MM.1S (cell line): ENCODE measurements at regions not wholly inside any gene's neighbourhood (a gene's known extent, or its start where the extent isn't known, plus 50 kb on each side); places are given as distances from the start of the nearest gene placed in this dataset.

Experiments used
- DNase-seq: peaks from one replicate; pipeline ENCODE4 v3.0.0-alpha.2; 2015
- H2AFZ ChIP-seq: fragments of 300-600 bp; sonication (generic); 2 replicates; pipeline ENCODE4 v1.6.0; 2016; ENCODE audit warnings: antibody characterized with exemption, low read length
- H3F3A ChIP-seq: fragments of 300-600 bp; sonication (generic); 2 replicates; pipeline ENCODE4 v1.6.1; 2016; ENCODE audit warnings: mild to moderate bottlenecking, antibody characterized with exemption, low read length, moderate library complexity, mixed read lengths; ENCODE audit not compliant: insufficient read depth
- H3K27ac ChIP-seq: fragments of 300-600 bp; sonication (generic); 2 replicates; pipeline ENCODE4 v1.5.1; 2016; ENCODE audit warnings: mild to moderate bottlenecking, low read length
- H3K27me3 ChIP-seq: fragments of 300-600 bp; sonication (generic); replicated peaks from 2 replicates; pipeline ENCODE4 v1.6.0; 2016; ENCODE audit warnings: low read length; ENCODE audit not compliant: insufficient read depth
- H3K36me3 ChIP-seq: fragments of 300-600 bp; sonication (generic); replicated peaks from 2 replicates; pipeline ENCODE4 v1.6.1; 2016; ENCODE audit warnings: mild to moderate bottlenecking, low read length, mixed read lengths; ENCODE audit not compliant: insufficient read depth
- H3K4me1 ChIP-seq: fragments of 300-600 bp; sonication (generic); 2 replicates; pipeline ENCODE4 v1.6.1; 2016; ENCODE audit warnings: low read length, mixed read lengths
- H3K4me2 ChIP-seq: fragments of 300-600 bp; sonication (generic); 2 replicates; pipeline ENCODE4 v1.6.0; 2016; ENCODE audit warnings: low read depth, low read length
- H3K4me3 ChIP-seq: fragments of 300-600 bp; sonication (generic); 2 replicates; pipeline ENCODE4 v1.5.1; 2016; ENCODE audit warnings: low read length, mixed read lengths
- H3K79me2 ChIP-seq: fragments of 300-600 bp; sonication (generic); 2 replicates; pipeline ENCODE4 v1.6.1; 2016; ENCODE audit warnings: mixed run types, low read length, mixed read lengths
- H3K9ac ChIP-seq: fragments of 300-600 bp; sonication (generic); 2 replicates; pipeline ENCODE4 v1.6.1; 2016; ENCODE audit warnings: low read length, mixed read lengths
- H3K9me2 ChIP-seq: fragments of 300-600 bp; sonication (generic); replicated peaks from 2 replicates; pipeline ENCODE4 v1.6.1; 2016; ENCODE audit warnings: mild to moderate bottlenecking, low read length, mixed read lengths; ENCODE audit not compliant: insufficient read depth
- H3K9me3 ChIP-seq: fragments of 300-600 bp; sonication (generic); replicated peaks from 2 replicates; pipeline ENCODE4 v1.6.1; 2016; ENCODE audit warnings: mild to moderate bottlenecking, low read length, mixed read lengths; ENCODE audit not compliant: insufficient read depth
- H4K20me1 ChIP-seq: fragments of 300-600 bp; sonication (generic); 2 replicates; pipeline ENCODE4 v1.6.1; 2016; ENCODE audit warnings: mild to moderate bottlenecking, low read length, moderate library complexity, mixed read lengths; ENCODE audit not compliant: insufficient read depth
- EZH2 ChIP-seq: fragments of 300-600 bp; sonication (generic); optimal IDR thresholded peaks from 2 replicates; pipeline ENCODE3; 2017; ENCODE audit warnings: low read depth, mild to moderate bottlenecking, antibody characterized with exemption, low read length, mixed read lengths
- EZH2phosphoT487 ChIP-seq: fragments of 300-600 bp; sonication (generic); IDR thresholded peaks from 2 replicates; pipeline ENCODE4 v1.6.1; 2018; ENCODE audit warnings: antibody characterized with exemption, low read length
- TF ChIP-seq, protein P1 (sequence below): fragments of 300-600 bp; sonication (generic); IDR thresholded peaks from 2 replicates; pipeline ENCODE4 v1.5.1; 2016; ENCODE audit warnings: antibody characterized with exemption, low read length, mixed read lengths

- no peaks in the 10 kb centered on the region for H3K27me3 ChIP-seq
- no peak overlapping the region for H3K4me3 ChIP-seq
- no peaks in the 10 kb centered on the region for H3K36me3 ChIP-seq
- no peaks in the 10 kb centered on the region for H3K79me2 ChIP-seq
- no peak for DNase-seq
- H3K9me2 ChIP-seq: no peaks in the 10 kb centered on the region
- H3K4me2 ChIP-seq: no peak overlapping the region
- no peak overlapping the region for H3K9ac ChIP-seq
- no peaks in the 10 kb centered on the region for H3K4me1 ChIP-seq
- no peak overlapping the region for H2AFZ ChIP-seq
- TF ChIP-seq, protein P1, sequence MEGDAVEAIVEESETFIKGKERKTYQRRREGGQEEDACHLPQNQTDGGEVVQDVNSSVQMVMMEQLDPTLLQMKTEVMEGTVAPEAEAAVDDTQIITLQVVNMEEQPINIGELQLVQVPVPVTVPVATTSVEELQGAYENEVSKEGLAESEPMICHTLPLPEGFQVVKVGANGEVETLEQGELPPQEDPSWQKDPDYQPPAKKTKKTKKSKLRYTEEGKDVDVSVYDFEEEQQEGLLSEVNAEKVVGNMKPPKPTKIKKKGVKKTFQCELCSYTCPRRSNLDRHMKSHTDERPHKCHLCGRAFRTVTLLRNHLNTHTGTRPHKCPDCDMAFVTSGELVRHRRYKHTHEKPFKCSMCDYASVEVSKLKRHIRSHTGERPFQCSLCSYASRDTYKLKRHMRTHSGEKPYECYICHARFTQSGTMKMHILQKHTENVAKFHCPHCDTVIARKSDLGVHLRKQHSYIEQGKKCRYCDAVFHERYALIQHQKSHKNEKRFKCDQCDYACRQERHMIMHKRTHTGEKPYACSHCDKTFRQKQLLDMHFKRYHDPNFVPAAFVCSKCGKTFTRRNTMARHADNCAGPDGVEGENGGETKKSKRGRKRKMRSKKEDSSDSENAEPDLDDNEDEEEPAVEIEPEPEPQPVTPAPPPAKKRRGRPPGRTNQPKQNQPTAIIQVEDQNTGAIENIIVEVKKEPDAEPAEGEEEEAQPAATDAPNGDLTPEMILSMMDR: no peak
- TF ChIP-seq EZH2phosphoT487 (no peak), EZH2 (no peak)
- H4K20me1 ChIP-seq: no peaks in the 10 kb centered on the region
- H3K9me3 ChIP-seq: no peaks in the 10 kb centered on the region
- no peaks in the 10 kb centered on the region for H3F3A ChIP-seq
- H3K27ac ChIP-seq: no peak overlapping the region
Observed at GRCh38 chr6:15968519-15968918, 160.4 kb upstream of the MYLIP start.

GRCh38 chr6:15966000-15966520, 162.8 kb upstream of the MYLIP start:
- TF ChIP-seq, protein P1: no peak
- TF ChIP-seq EZH2phosphoT487 (no peak), EZH2 (no peak)

DNA sequence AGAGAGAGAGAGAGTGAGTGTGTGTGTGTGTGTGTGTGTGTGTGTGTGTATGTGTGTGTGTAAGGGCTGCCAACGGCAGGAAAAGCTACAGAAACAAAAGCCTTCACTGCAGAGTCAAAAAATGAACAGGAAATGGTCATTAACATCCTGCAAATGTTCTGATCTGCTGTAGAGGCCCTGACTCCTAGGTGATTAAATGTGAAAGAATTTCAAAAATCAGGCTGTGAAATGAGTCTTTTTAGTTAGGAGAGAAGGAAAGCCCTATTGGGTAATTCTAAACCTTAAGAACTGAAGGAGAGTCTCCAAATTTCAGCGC, 166.5 kb upstream of the MYLIP start:
- Histone ChIP-seq H3F3A (no peaks in the 10 kb centered on the region), H3K27ac (no peak overlapping the region), H3K9ac (no peak overlapping the region), H2AFZ (no peak overlapping the region), H3K79me2 (no peaks in the 10 kb centered on the region), H3K36me3 (no peaks in the 10 kb centered on the region), H3K4me2 (no peak overlapping the region), H3K9me2 (no peaks in the 10 kb centered on the region), H3K27me3 (no peaks in the 10 kb centered on the region), H3K4me3 (no peak overlapping the region), H3K9me3 (no peaks in the 10 kb centered on the region), H3K4me1 (peaks cover 3% of the 10 kb centered on the region; the same call in 1 of the 2 replicates), H4K20me1 (no peaks in the 10 kb centered on the region)
- TF ChIP-seq, protein P1: no peak
- TF ChIP-seq EZH2phosphoT487 (no peak), EZH2 (no peak)
- no peak for DNase-seq

More at GRCh38 chr6:15966000-15966520, 162.8 kb upstream of the MYLIP start:
- H3K27ac ChIP-seq: no peak overlapping the region
- H3K4me3 ChIP-seq: no peak overlapping the region
- no peak for DNase-seq
- no peaks in the 10 kb centered on the region for H4K20me1 ChIP-seq
- no peaks in the 10 kb centered on the region for H3F3A ChIP-seq
- H2AFZ ChIP-seq: no peak overlapping the region
- no peaks in the 10 kb centered on the region for H3K9me3 ChIP-seq
- no peaks in the 10 kb centered on the region for H3K9me2 ChIP-seq
- peaks cover 3% of the 10 kb centered on the region; the same call in 1 of the 2 replicates for H3K4me1 ChIP-seq
- H3K4me2 ChIP-seq: no peak overlapping the region
- H3K79me2 ChIP-seq: no peaks in the 10 kb centered on the region
- H3K9ac ChIP-seq: no peak overlapping the region
- no peaks in the 10 kb centered on the region for H3K27me3 ChIP-seq
- no peaks in the 10 kb centered on the region for H3K36me3 ChIP-seq
